ENCODE measurements at regions not wholly inside any gene's neighbourhood (a gene's known extent, or its start where the extent isn't known, plus 50 kb on each side); places are given as distances from the start of the nearest gene placed in this dataset.

DNA sequence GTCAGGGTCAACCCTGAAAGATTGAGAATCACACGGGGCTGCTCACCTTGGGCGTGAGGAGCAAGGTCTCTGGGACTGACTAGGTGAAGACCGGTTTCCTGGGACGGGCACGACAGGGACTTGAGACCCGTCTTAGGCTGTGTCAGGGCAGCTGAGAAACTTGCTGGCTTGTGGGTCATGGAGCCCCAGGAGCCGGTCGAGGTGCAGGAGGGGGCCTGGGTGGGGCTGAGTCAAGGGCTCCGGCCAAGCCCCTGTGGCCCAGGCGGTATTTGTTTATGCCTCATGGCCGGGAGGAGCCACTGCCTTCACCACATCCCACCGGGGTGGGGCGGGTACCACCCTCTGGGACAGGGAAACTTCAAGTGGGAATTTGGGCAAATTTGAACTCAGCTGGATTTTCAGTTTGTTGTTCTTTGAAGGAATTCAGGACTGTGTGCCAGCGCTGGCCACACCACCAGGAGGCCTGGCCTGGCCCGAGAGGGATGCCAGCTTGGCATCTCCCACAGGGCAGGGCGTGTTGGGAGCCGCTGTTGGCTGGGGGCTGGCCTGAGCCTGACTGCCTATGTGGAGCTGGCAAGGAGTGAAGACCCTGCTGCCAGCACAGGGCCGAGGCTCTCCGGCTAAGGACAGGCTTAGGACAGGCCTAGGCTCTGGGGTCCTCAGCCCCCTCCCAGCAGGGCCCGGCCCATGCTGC lies 116.1 kb downstream of the METRNL start:
- Histone ChIP-seq H3K79me2 (ENCODE audit: insufficient read depth, low read length) (no peaks in the 10 kb centered on the region), H2AFZ (ENCODE audit: low read depth, low read length) (no peak overlapping the region), H3K36me3 (ENCODE audit: insufficient read depth, low read length) (no peaks in the 10 kb centered on the region), H3K9ac (ENCODE audit: low read depth, low read length) (no peak overlapping the region), H3K4me1 (ENCODE audit: insufficient read depth, low read length) (peaks cover 10% of the 10 kb centered on the region), H3K4me2 (ENCODE audit: insufficient read depth, low read length) (no peak overlapping the region), H3K27ac (ENCODE audit: low read length) (no peak overlapping the region), H3K9me3 (ENCODE audit: insufficient read depth, low read length, severe bottlenecking) (no peaks in the 10 kb centered on the region), H4K20me1 (ENCODE audit: insufficient read depth, low read length) (no peaks in the 10 kb centered on the region; the same call in 1 of the 2 replicates), H3K4me3 (ENCODE audit: low read depth in 1 of 2, low read length in 2 of 2) (no peak overlapping the region), H3K27me3 (ENCODE audit: insufficient read depth, low read length, poor library complexity) (peaks cover 22% of the 10 kb centered on the region)
- no peak for DNase-seq
- ATAC-seq (ENCODE audit: insufficient read depth, low read depth), result no peak
- no peak for TF ChIP-seq EZH2 (IDR thresholded peaks at IDR 0.05; ENCODE audit: borderline replicate concordance, low read depth, low read length, severe bottlenecking)
- TF ChIP-seq, protein P1, sequence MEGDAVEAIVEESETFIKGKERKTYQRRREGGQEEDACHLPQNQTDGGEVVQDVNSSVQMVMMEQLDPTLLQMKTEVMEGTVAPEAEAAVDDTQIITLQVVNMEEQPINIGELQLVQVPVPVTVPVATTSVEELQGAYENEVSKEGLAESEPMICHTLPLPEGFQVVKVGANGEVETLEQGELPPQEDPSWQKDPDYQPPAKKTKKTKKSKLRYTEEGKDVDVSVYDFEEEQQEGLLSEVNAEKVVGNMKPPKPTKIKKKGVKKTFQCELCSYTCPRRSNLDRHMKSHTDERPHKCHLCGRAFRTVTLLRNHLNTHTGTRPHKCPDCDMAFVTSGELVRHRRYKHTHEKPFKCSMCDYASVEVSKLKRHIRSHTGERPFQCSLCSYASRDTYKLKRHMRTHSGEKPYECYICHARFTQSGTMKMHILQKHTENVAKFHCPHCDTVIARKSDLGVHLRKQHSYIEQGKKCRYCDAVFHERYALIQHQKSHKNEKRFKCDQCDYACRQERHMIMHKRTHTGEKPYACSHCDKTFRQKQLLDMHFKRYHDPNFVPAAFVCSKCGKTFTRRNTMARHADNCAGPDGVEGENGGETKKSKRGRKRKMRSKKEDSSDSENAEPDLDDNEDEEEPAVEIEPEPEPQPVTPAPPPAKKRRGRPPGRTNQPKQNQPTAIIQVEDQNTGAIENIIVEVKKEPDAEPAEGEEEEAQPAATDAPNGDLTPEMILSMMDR (IDR thresholded peaks at IDR 0.05; ENCODE audit: borderline replicate concordance, extremely low read depth, low read length, poor library complexity, severe bottlenecking), result no peak

DNA sequence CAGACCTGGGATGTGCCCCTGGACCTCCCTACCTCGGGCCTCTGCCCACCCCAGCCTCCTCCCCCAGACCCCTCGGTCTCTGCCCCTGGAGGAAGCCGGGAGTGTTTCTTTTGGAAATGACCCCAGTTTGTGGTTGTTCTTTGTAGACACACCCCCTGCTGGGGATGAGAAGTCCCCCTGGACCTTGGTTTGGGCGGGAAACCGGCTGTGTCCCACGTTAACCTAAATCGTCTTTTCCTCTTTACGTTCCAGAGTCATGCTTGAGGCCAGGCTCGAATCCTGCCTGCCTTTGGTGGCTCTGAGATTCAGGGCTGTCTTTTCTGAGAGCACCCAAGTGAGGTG lies 116.6 kb downstream of the METRNL start:
- Histone ChIP-seq H3K9ac (ENCODE audit: low read depth, low read length) (no peak overlapping the region), H3K36me3 (ENCODE audit: insufficient read depth, low read length) (no peaks in the 10 kb centered on the region), H3K4me3 (ENCODE audit: low read depth in 1 of 2, low read length in 2 of 2) (no peak overlapping the region), H3K79me2 (ENCODE audit: insufficient read depth, low read length) (no peaks in the 10 kb centered on the region), H3K27me3 (ENCODE audit: insufficient read depth, low read length, poor library complexity) (peaks cover 24% of the 10 kb centered on the region), H4K20me1 (ENCODE audit: insufficient read depth, low read length) (no peaks in the 10 kb centered on the region; the same call in 1 of the 2 replicates), H2AFZ (ENCODE audit: low read depth, low read length) (no peak overlapping the region), H3K4me2 (ENCODE audit: insufficient read depth, low read length) (no peak overlapping the region), H3K9me3 (ENCODE audit: insufficient read depth, low read length, severe bottlenecking) (no peaks in the 10 kb centered on the region), H3K27ac (ENCODE audit: low read length) (no peak overlapping the region), H3K4me1 (ENCODE audit: insufficient read depth, low read length) (peaks cover 10% of the 10 kb centered on the region)
- ATAC-seq (ENCODE audit: insufficient read depth, low read depth) (no peak), DNase-seq (no peak)
- TF ChIP-seq, protein P1 (IDR thresholded peaks at IDR 0.05; ENCODE audit: borderline replicate concordance, extremely low read depth, low read length, poor library complexity, severe bottlenecking), result no peak
- TF ChIP-seq EZH2 (IDR thresholded peaks at IDR 0.05; ENCODE audit: borderline replicate concordance, low read depth, low read length, severe bottlenecking), result no peak

DNA sequence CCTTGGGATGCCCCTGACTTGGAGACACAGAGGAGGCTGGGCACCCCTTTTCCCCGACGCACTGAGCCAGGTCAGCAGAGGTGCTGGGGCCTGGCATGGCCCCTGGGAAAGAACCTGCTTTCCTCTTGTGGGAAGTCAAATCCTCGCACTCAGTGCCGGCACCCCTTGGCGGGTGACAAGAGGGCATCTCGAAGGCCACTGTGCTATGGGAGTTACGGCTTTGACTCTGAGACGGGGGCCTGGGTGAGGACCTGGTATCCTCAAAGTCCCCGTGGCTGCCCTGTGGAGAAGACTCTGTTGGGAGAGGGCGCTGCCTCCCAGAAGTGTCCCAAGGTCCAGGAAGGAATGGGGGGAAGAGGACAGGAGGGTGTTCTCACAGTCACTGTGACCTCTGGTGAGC lies 117.0 kb downstream of the METRNL start:
- Histone ChIP-seq H3K9ac (ENCODE audit: low read depth, low read length) (no peak overlapping the region), H3K79me2 (ENCODE audit: insufficient read depth, low read length) (no peaks in the 10 kb centered on the region), H4K20me1 (ENCODE audit: insufficient read depth, low read length) (no peaks in the 10 kb centered on the region; the same call in 1 of the 2 replicates), H3K4me2 (ENCODE audit: insufficient read depth, low read length) (no peak overlapping the region), H3K27me3 (ENCODE audit: insufficient read depth, low read length, poor library complexity) (peaks cover 24% of the 10 kb centered on the region), H3K4me3 (ENCODE audit: low read depth in 1 of 2, low read length in 2 of 2) (no peak overlapping the region), H3K36me3 (ENCODE audit: insufficient read depth, low read length) (no peaks in the 10 kb centered on the region), H3K27ac (ENCODE audit: low read length) (no peak overlapping the region), H3K4me1 (ENCODE audit: insufficient read depth, low read length) (peaks cover 10% of the 10 kb centered on the region), H3K9me3 (ENCODE audit: insufficient read depth, low read length, severe bottlenecking) (no peaks in the 10 kb centered on the region), H2AFZ (ENCODE audit: low read depth, low read length) (no peak overlapping the region)
- TF ChIP-seq, protein P1 (IDR thresholded peaks at IDR 0.05; ENCODE audit: borderline replicate concordance, extremely low read depth, low read length, poor library complexity, severe bottlenecking), result no peak
- TF ChIP-seq EZH2 (IDR thresholded peaks at IDR 0.05; ENCODE audit: borderline replicate concordance, low read depth, low read length, severe bottlenecking), result no peak
- ATAC-seq (ENCODE audit: insufficient read depth, low read depth) (no peak), DNase-seq (no peak)

Measured in DND-41 (cell line).